Sciatic nerve (tissue), 2 donors: ENCODE measurements at regions not wholly inside any gene's neighbourhood (a gene's known extent, or its start where the extent isn't known, plus 50 kb on each side); places are given as distances from the start of the nearest gene placed in this dataset.
A peak's percentile ranks its signal among the peaks of the same experiment; 100 is the strongest.

Experiments used
- ATAC-seq: fragments of 200-7000 bp; cut with Tn5 transposase; one replicate; pipeline ENCODE4 v1.9.1; 2020; ENCODE audit warnings: mild to moderate bottlenecking, moderate library complexity
- DNase-seq: peaks from one replicate; pipeline ENCODE4 v3.0.0-alpha.2; 2020; ENCODE audit warnings: low spot score
- intact Hi-C: fragments of 100-400 bp; cut with DNase I; formaldehyde crosslinking; loops from one replicate; pipeline ENCODE4 v1.14.2; 2022
- donor health status: DM: no; HTN: no; CAD: no.
- donor health status: DM: no; HTN: no; CAD: no.

- DNase-seq = peak; percentile 21
- ATAC-seq = no peak
- intact Hi-C loops = no loop called here
These were observed 68.5 kb upstream of the SHH start for GRCh38 chr7:155880721-155881120.

- intact Hi-C loops = no loop called here
- no peak for DNase-seq
- no peak for ATAC-seq
These were observed 67.3 kb upstream of the SHH start for GRCh38 chr7:155879592-155879991.

GRCh38 chr7:155878674-155879073, 66.4 kb upstream of the SHH start:
- ATAC-seq (no peak), DNase-seq (no peak)
- intact Hi-C loops = no loop called here

GRCh38 chr7:155878250-155878649, 66.0 kb upstream of the SHH start:
- ATAC-seq = no peak
- intact Hi-C loops = no loop called here
- no peak for DNase-seq

- ATAC-seq = no peak
- intact Hi-C loops = no loop called here
- DNase-seq = no peak
These were observed 64.9 kb upstream of the SHH start for GRCh38 chr7:155877167-155877566.

GRCh38 chr7:155874411-155874810, 62.1 kb upstream of the SHH start:
- ATAC-seq (no peak), DNase-seq (no peak)
- intact Hi-C loops = no loop called here

- DNase-seq (no peak), ATAC-seq (no peak)
- intact Hi-C loops = no loop called here
These were observed 61.7 kb upstream of the SHH start for GRCh38 chr7:155874010-155874409.

- no peak for DNase-seq
- intact Hi-C loops = no loop called here
- ATAC-seq = no peak
These were observed 60.6 kb upstream of the SHH start for GRCh38 chr7:155872678-155873369.

- ATAC-seq (no peak), DNase-seq (no peak)
- intact Hi-C loops = no loop called here
These were observed 58.9 kb upstream of the SHH start for GRCh38 chr7:155871211-155871610.

GRCh38 chr7:155870334-155871180, 58.3 kb upstream of the SHH start:
- no peak for DNase-seq
- no peak for ATAC-seq
- intact Hi-C loops = no loop called here

- DNase-seq (no peak), ATAC-seq (no peak)
- intact Hi-C loops = no loop called here
These were observed 57.5 kb upstream of the SHH start for GRCh38 chr7:155869784-155870076.

- DNase-seq = no peak
- no peak for ATAC-seq
- intact Hi-C loops = no loop called here
These were observed 56.9 kb upstream of the SHH start for GRCh38 chr7:155868955-155869783.

- no peak for DNase-seq
- intact Hi-C loops = no loop called here
- ATAC-seq = no peak
These were observed 55.6 kb upstream of the SHH start for GRCh38 chr7:155867734-155868400.

GRCh38 chr7:155867280-155867679, 55.0 kb upstream of the SHH start:
- ATAC-seq = no peak
- intact Hi-C loops = no loop called here

GRCh38 chr7:155865830-155866525, 53.7 kb upstream of the SHH start:
- no peak for ATAC-seq
- intact Hi-C loops = no loop called here
- peak; percentile 31 for DNase-seq

More at GRCh38 chr7:155867280-155867679, 55.0 kb upstream of the SHH start:
- no peak for DNase-seq

- ATAC-seq = no peak
- intact Hi-C loops = no loop called here
- DNase-seq = no peak
These were observed 52.9 kb upstream of the SHH start for GRCh38 chr7:155864991-155865690.

GRCh38 chr7:155864271-155864985, 52.2 kb upstream of the SHH start:
- DNase-seq (no peak), ATAC-seq (no peak)
- intact Hi-C loops = no loop called here

- DNase-seq = no peak
- intact Hi-C loops = no loop called here
- no peak for ATAC-seq
These were observed 51.5 kb upstream of the SHH start for GRCh38 chr7:155863721-155864151.
